ENCODE measurements at regions not wholly inside any gene's neighbourhood (a gene's known extent, or its start where the extent isn't known, plus 50 kb on each side); places are given as distances from the start of the nearest gene placed in this dataset.

- H3K4me3 ChIP-seq (ENCODE audit: low read length): no peak overlapping the region
- DNase-seq (ENCODE audit: low read depth, low spot score): no peak
Measured at GRCh38 chr20:63118303-63119120, 97.4 kb downstream of the YTHDF1 start.

- no peak overlapping the region for H3K4me3 ChIP-seq (ENCODE audit: low read length)
- no peak for DNase-seq (ENCODE audit: low read depth, low spot score)
Measured at GRCh38 chr20:63117661-63118302, 98.1 kb downstream of the YTHDF1 start.

DNA sequence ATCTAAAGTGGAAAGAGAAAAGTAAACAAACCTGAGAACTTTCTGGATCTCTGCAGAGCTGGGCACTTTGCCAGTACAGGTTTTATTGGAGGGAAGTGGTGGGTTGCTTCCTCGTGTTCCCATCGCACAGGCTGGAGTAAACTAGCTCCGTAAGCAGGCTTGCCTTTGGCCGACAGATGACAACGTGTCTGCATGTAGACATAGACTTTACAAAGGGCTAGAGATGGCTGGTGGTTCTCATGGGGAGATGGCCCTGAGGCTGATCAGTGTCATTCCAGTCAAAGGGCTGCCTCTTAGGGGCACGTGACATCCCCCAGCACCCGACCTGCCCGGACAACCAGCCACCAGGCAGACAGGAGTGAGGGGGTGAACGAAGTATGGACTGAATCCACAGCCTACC, 98.8 kb downstream of the YTHDF1 start:
- no peak overlapping the region for H3K4me3 ChIP-seq (ENCODE audit: low read length)
- no peak for DNase-seq (ENCODE audit: low read depth, low spot score)

GRCh38 chr20:63116412-63117106, 99.4 kb downstream of the YTHDF1 start:
- no peak for DNase-seq (ENCODE audit: low read depth, low spot score)
- no peak overlapping the region for H3K4me3 ChIP-seq (ENCODE audit: low read length)

DNA sequence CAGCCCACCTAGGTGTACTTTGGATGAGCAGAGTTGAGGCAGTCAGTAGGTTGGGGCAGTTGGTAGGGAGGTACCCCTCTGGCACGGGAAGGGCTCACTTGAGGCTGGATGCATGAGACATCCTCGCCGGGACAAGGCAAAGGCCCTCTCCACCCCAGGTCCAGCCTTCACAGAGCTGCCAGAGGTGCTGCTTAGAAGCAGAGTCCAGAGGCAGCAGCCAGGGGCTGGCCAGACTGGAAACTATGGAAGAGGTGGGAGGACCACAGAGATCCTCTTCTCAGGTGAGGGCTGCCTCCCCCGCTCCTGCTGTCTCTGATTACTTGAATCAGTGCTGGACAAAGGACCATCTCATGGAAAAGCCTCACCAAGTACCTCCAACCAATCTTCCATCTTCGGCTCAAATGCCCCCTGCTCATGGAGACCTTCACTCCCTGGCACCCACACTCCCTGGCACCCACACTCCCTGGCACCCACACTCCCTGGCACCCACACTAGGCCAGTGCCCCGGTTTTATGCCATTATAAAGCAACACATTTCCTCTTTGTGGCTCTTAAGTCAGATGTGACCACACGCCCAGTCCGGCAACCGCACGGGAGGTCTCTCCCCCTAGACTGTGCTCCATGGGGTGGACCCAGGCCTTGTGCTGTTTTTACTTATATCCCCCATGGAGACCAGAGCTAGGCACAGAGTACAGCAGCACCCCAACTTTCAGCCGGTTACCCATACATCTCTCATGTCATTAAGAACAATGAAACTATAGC, 100.1 kb downstream of the YTHDF1 start:
- no peak for DNase-seq (ENCODE audit: low read depth, low spot score)
- H3K4me3 ChIP-seq (ENCODE audit: low read length): no peak overlapping the region

GRCh38 chr20:63114693-63115311, 101.1 kb downstream of the YTHDF1 start:
- H3K4me3 ChIP-seq (ENCODE audit: low read length): no peak overlapping the region
- no peak for DNase-seq (ENCODE audit: low read depth, low spot score)

GRCh38 chr20:63114006-63114692, 101.8 kb downstream of the YTHDF1 start:
- no peak for DNase-seq (ENCODE audit: low read depth, low spot score)
- no peak overlapping the region for H3K4me3 ChIP-seq (ENCODE audit: low read length)

DNA sequence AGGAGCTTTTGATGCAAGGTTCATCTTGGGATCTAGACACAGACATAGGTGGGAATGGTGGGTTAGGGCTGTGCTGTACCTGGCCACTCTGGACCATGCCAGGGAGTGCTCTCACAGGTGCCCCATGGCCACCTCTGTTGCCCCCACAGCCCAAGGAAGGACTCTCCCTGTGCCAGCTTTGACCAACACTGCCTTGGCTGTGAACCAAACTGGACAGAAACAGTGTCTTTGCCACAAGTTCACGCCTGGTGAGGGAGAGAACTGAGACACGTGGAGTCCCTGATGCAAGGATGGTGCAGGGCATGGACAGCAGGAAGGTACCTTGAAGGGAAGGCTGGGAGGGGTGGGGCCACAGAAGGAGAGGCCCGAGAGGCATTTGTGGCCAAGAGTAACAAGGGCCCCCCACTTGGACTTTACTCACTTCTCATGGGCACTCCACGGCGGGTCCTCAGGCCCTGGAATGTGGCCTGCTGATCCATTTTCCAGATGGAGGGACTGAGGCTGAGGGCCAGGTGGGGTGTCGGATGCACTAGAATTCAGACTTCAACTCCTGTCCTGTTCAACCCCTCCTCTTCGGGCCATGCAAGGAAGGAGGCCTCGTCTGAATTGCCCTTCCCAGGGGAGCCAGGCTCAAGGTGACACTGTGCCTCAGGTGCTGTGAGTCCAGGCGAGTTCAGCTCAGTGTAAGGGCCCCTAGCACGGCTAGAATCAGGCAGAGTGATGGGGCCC, 103.3 kb downstream of the YTHDF1 start:
- DNase-seq (ENCODE audit: low read depth, low spot score): no peak
- H3K4me3 ChIP-seq (ENCODE audit: low read length): no peak overlapping the region

DNA sequence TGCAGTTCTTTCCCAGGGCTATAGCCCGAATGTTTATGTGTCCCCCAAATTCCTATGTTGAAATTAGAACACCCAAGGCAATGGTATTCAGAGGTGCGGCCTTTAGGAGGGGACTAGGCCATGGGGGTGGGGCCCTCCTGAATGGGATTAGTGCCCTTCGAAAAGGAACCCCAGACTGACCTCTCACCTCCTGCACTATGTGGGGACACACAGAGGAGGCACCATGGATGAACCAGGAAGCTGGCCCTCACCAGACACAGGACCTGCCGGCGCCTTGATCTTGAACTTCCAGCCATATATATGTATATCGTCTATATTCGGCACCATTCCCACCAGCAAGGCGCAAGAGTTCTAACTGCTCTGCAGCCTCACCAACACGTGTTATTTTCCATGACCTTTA, 101.5 kb upstream of the BHLHE23 start:
- no peak for DNase-seq (ENCODE audit: low read depth, low spot score)
- H3K4me3 ChIP-seq (ENCODE audit: low read length): no peak overlapping the region

DNA sequence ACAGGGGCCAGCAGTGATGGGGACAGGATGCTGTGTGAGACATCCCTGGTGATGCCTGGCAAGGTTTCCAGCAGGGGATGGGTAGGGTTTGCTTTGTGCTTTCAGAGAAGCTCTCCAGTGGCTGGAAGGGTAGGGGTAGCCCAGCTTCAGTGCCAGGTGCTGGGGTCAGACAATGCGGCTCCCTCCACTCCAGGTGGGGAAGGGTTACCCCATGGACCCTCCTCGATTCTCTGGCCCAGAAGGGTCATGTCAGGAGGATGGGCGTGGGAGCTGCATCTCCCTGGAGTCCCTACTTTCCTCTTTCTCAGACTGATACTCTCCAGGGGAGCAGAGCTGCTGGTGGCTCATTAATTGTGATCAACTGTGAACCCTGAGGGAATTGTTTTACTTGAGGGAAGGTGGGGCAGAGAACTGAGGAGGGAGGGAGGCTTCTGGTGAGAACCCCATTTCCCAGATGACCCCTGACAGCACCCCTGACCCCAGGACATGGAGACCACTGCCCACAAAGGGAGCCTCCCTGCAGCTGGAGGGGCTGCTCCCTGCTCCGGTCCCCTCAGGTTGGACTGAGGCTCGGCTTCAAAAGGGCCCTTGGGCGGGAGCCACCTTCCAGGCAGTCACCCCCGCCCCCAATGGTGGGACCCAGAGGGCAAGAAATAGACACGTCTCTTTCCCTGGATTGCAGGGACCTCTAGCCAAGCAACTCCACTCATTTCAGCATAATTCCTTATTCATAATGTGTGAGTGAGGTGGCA, 100.9 kb upstream of the BHLHE23 start:
- no peak overlapping the region for H3K4me3 ChIP-seq (ENCODE audit: low read length)
- DNase-seq (ENCODE audit: low read depth, low spot score): no peak

- no peak for DNase-seq (ENCODE audit: low read depth, low spot score)
- H3K4me3 ChIP-seq (ENCODE audit: low read length): no peak overlapping the region
Measured at GRCh38 chr20:63106765-63107448, 100.1 kb upstream of the BHLHE23 start.

DNA sequence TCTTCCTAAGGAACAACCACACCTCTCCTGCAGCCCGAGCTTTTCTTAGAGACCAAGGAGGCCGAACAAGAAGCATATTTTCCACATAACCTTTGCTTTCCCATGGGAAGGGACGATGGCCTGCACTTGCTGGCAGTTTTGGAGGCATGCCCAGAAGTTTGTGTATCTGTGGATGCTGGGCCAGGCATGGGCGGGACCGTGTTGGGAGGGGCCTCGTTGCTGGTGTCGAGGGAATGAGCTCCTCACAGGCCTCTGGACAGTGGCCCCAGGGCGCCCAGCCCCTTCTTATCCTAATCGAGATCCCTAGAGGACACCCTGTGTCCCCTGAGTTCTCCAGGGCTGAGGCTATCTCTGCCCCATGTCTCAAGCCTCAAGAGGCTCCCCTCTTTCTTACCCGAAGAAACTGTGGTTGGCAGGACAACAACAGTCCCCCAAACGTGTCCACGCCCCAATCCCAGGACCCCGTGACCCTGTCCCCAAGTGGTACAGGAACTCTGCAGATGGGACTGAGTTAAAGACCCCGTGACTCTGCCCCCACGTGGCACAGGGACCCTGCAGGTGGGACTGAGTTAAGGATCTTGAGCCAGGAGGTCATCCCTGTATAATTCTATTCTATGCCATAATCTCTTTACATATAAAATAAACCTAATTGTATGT, 99.5 kb upstream of the BHLHE23 start:
- no peak for DNase-seq (ENCODE audit: low read depth, low spot score)
- H3K4me3 ChIP-seq (ENCODE audit: low read length): no peak overlapping the region

- no peak overlapping the region for H3K4me3 ChIP-seq (ENCODE audit: low read length)
- DNase-seq (ENCODE audit: low read depth, low spot score): no peak
Measured at GRCh38 chr20:63105211-63106107, 98.7 kb upstream of the BHLHE23 start.

DNA sequence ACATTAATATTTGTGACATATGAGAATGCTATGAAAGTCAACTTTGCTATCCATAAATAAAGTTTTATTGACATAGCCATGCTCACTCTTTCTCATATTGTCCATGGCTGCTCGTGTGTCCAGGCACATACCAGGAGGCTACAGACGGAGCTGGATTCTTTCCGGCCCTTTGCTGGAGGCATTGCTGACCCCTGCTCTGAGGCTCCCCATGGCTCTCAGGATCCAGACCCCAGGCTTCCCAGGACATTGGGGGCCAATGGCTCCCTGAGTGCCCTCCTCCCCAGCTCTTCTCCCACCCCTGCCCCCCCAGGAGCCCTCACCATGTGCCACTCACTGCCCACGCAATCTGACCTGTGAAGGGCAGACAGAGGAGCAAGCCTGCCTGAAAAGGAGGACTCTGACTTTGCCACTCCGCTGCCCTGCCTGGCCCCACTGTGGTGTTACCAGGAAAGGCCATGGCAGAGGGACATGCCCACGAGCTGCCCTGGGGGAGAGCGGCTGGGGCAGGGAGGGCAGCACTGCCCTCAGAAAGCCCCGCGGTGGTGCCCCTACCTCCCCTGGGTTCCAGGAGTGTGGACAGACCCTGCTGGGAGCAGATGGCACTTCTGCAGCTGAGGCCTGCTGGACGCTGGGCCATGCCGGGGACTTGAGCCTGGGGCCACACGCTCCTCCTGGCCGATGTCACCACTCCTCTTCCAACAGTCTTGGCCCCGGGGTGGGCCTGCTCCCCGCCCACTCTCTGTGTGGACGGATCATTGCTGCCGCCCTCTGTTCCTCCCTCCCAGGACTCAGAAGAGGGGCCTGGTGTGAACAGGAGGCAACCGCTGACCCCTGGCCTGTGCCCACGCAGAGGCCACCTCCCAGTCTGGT, 97.8 kb upstream of the BHLHE23 start:
- DNase-seq (ENCODE audit: low read depth, low spot score): no peak

More for the DNA sequence above, 97.8 kb upstream of the BHLHE23 start:
- no peak overlapping the region for H3K4me3 ChIP-seq (ENCODE audit: low read length)

All from Jurkat, Clone E6-1 (cell line).